IgD-negative memory B cell (primary cell): ENCODE measurements at regions not wholly inside any gene's neighbourhood (a gene's known extent, or its start where the extent isn't known, plus 50 kb on each side); places are given as distances from the start of the nearest gene placed in this dataset.
"Not testable (repeated sequence)": the region's sequence is repeated elsewhere in the genome, so short reads cannot be mapped to it uniquely, and the experiment has no call there.

Experiments used
- H3K27ac Mint-ChIP-seq, 3 donors: one replicate each; pipeline ENCODE4 v1.8.0; 2020 to 2022; ENCODE audit warnings: mild to moderate bottlenecking in 3 of 3, mixed read lengths in 3 of 3, moderate library complexity in 1 of 3
- H3K27me3 Mint-ChIP-seq: one replicate; pipeline ENCODE4 v1.8.0; 2021; ENCODE audit warnings: mixed read lengths
- H3K36me3 Mint-ChIP-seq: one replicate; pipeline ENCODE4 v1.8.0; 2020; ENCODE audit warnings: mild to moderate bottlenecking, mixed read lengths
- H3K4me1 Mint-ChIP-seq, 3 donors: one replicate each; pipeline ENCODE4 v1.8.0; 2020 to 2022; ENCODE audit warnings: mixed read lengths in 3 of 3, mild to moderate bottlenecking in 1 of 3
- H3K4me3 Mint-ChIP-seq, 4 donors: one replicate each; pipeline ENCODE4 v1.8.0; 2020 to 2022; ENCODE audit warnings: mild to moderate bottlenecking in 4 of 4, mixed read lengths in 4 of 4, moderate library complexity in 3 of 4
- H3K9me3 Mint-ChIP-seq, 3 donors: one replicate each; pipeline ENCODE4 v1.8.0; 2020 to 2021; ENCODE audit warnings: mixed read lengths in 3 of 3, mild to moderate bottlenecking in 1 of 3

- H3K36me3 Mint-ChIP-seq: no peaks in the 10 kb centered on the region
- H3K4me3 Mint-ChIP-seq: no peak overlapping the region
- H3K4me1 Mint-ChIP-seq: no peaks in the 10 kb centered on the region
- no peak overlapping the region for H3K27ac Mint-ChIP-seq
- no peaks in the 10 kb centered on the region for H3K27me3 Mint-ChIP-seq
- peaks cover 0 to 4% (median 0%) of the 10 kb centered on the region in 3 donors for H3K9me3 Mint-ChIP-seq
Observed at GRCh38 chr6:77292564-77293546, 170.4 kb downstream of the HTR1B start.

- Mint-ChIP-seq H3K36me3 (no peaks in the 10 kb centered on the region), H3K27ac (no peak overlapping the region), H3K4me3 (no peak overlapping the region), H3K27me3 (no peaks in the 10 kb centered on the region), H3K9me3 (peaks cover 0 to 6% (median 3%) of the 10 kb centered on the region in 3 donors), H3K4me1 (no peaks in the 10 kb centered on the region)
Observed at GRCh38 chr6:77290798-77291197, 172.5 kb downstream of the HTR1B start.

- H3K4me1 Mint-ChIP-seq: no peaks in the 10 kb centered on the region
- H3K4me3 Mint-ChIP-seq: no peak overlapping the region
- H3K27ac Mint-ChIP-seq: no peak overlapping the region
- H3K27me3 Mint-ChIP-seq: no peaks in the 10 kb centered on the region
- H3K9me3 Mint-ChIP-seq: peaks cover 0 to 6% (median 2%) of the 10 kb centered on the region in 3 donors
- H3K36me3 Mint-ChIP-seq: no peaks in the 10 kb centered on the region
Observed at GRCh38 chr6:77286541-77286940, 176.8 kb downstream of the HTR1B start.

GRCh38 chr6:77273929-77274328 is 189.4 kb downstream of the HTR1B start:
- Mint-ChIP-seq H3K9me3 (peaks cover 0 to 3% (median 0%) of the 10 kb centered on the region in 3 donors), H3K36me3 (no peaks in the 10 kb centered on the region), H3K27me3 (no peaks in the 10 kb centered on the region), H3K4me3 (no peak overlapping the region), H3K27ac (no peak overlapping the region), H3K4me1 (no peaks in the 10 kb centered on the region)

GRCh38 chr6:77264970-77265369 is 198.3 kb downstream of the HTR1B start:
- Mint-ChIP-seq H3K4me3 (no peak overlapping the region), H3K27ac (no peak overlapping the region)

GRCh38 chr6:77263003-77263402 is 200.3 kb downstream of the HTR1B start:
- no peaks in the 10 kb centered on the region for H3K27me3 Mint-ChIP-seq
- H3K36me3 Mint-ChIP-seq: no peaks in the 10 kb centered on the region
- no peak overlapping the region for H3K4me3 Mint-ChIP-seq
- peak overlapping the region in 1 of 3 donors; percentile 69 for H3K27ac Mint-ChIP-seq
- peaks cover 2 to 17% (median 3%) of the 10 kb centered on the region in 3 donors for H3K9me3 Mint-ChIP-seq
- no peaks in the 10 kb centered on the region for H3K4me1 Mint-ChIP-seq

More at GRCh38 chr6:77264970-77265369, 198.3 kb downstream of the HTR1B start:
- Mint-ChIP-seq H3K4me1 (no peaks in the 10 kb centered on the region), H3K36me3 (no peaks in the 10 kb centered on the region), H3K27me3 (no peaks in the 10 kb centered on the region), H3K9me3 (peaks cover 0 to 17% (median 3%) of the 10 kb centered on the region in 3 donors)

- not testable (repeated sequence) for H3K36me3 Mint-ChIP-seq, H3K4me1 Mint-ChIP-seq, H3K4me3 Mint-ChIP-seq, H3K27me3 Mint-ChIP-seq, H3K9me3 Mint-ChIP-seq, H3K27ac Mint-ChIP-seq
Observed at GRCh38 chr6:77251801-77252200, 211.5 kb downstream of the HTR1B start.

GRCh38 chr6:77249560-77249959 is 213.7 kb downstream of the HTR1B start:
- Mint-ChIP-seq H3K4me1 (no peaks in the 10 kb centered on the region), H3K4me3 (no peak overlapping the region), H3K9me3 (peaks cover 0 to 6% (median 2%) of the 10 kb centered on the region in 3 donors)

GRCh38 chr6:77245026-77245425 is 218.3 kb downstream of the HTR1B start:
- no peaks in the 10 kb centered on the region for H3K4me1 Mint-ChIP-seq
- peaks cover 3 to 8% (median 4%) of the 10 kb centered on the region in 3 donors for H3K9me3 Mint-ChIP-seq
- H3K4me3 Mint-ChIP-seq: no peak overlapping the region
- no peak overlapping the region for H3K27ac Mint-ChIP-seq
- no peaks in the 10 kb centered on the region for H3K27me3 Mint-ChIP-seq
- no peaks in the 10 kb centered on the region for H3K36me3 Mint-ChIP-seq

More at GRCh38 chr6:77249560-77249959, 213.7 kb downstream of the HTR1B start:
- Mint-ChIP-seq H3K27ac (no peak overlapping the region), H3K36me3 (no peaks in the 10 kb centered on the region), H3K27me3 (no peaks in the 10 kb centered on the region)

GRCh38 chr6:77231438-77232305 is 231.6 kb downstream of the HTR1B start:
- Mint-ChIP-seq H3K4me1 (no peaks in the 10 kb centered on the region), H3K9me3 (peaks cover 0 to 5% (median 4%) of the 10 kb centered on the region in 3 donors), H3K4me3 (no peak overlapping the region), H3K27me3 (no peaks in the 10 kb centered on the region), H3K27ac (no peak overlapping the region), H3K36me3 (no peaks in the 10 kb centered on the region)

GRCh38 chr6:77228279-77228678 is 235.0 kb downstream of the HTR1B start:
- H3K27ac Mint-ChIP-seq: no peak overlapping the region
- H3K4me1 Mint-ChIP-seq: no peaks in the 10 kb centered on the region
- no peaks in the 10 kb centered on the region for H3K27me3 Mint-ChIP-seq
- H3K4me3 Mint-ChIP-seq: no peak overlapping the region
- H3K9me3 Mint-ChIP-seq: peaks cover 3 to 8% (median 6%) of the 10 kb centered on the region in 3 donors
- H3K36me3 Mint-ChIP-seq: no peaks in the 10 kb centered on the region

GRCh38 chr6:77217896-77218295 is 245.4 kb downstream of the HTR1B start:
- Mint-ChIP-seq H3K27ac (no peak overlapping the region), H3K27me3 (no peaks in the 10 kb centered on the region), H3K9me3 (peaks cover 0 to 9% (median 7%) of the 10 kb centered on the region in 3 donors), H3K36me3 (no peaks in the 10 kb centered on the region), H3K4me1 (no peaks in the 10 kb centered on the region), H3K4me3 (no peak overlapping the region)

- no peaks in the 10 kb centered on the region for H3K27me3 Mint-ChIP-seq
- H3K4me3 Mint-ChIP-seq: no peak overlapping the region
- peaks cover 0 to 12% (median 5%) of the 10 kb centered on the region in 3 donors for H3K9me3 Mint-ChIP-seq
- H3K36me3 Mint-ChIP-seq: no peaks in the 10 kb centered on the region
- H3K4me1 Mint-ChIP-seq: no peaks in the 10 kb centered on the region
- H3K27ac Mint-ChIP-seq: no peak overlapping the region
Observed at GRCh38 chr6:77205936-77206335, 257.4 kb downstream of the HTR1B start.

- no peaks in the 10 kb centered on the region for H3K4me1 Mint-ChIP-seq
- H3K27me3 Mint-ChIP-seq: no peaks in the 10 kb centered on the region
- no peaks in the 10 kb centered on the region for H3K36me3 Mint-ChIP-seq
- H3K4me3 Mint-ChIP-seq: no peak overlapping the region
- peaks cover 0 to 14% (median 5%) of the 10 kb centered on the region in 3 donors for H3K9me3 Mint-ChIP-seq
- H3K27ac Mint-ChIP-seq: no peak overlapping the region
Observed at GRCh38 chr6:77204555-77204954, 258.7 kb downstream of the HTR1B start.

GRCh38 chr6:77183447-77183846 is 279.8 kb downstream of the HTR1B start:
- H3K27me3 Mint-ChIP-seq: no peaks in the 10 kb centered on the region
- no peaks in the 10 kb centered on the region for H3K4me1 Mint-ChIP-seq
- no peak overlapping the region for H3K4me3 Mint-ChIP-seq
- no peaks in the 10 kb centered on the region for H3K36me3 Mint-ChIP-seq
- H3K9me3 Mint-ChIP-seq: peaks cover 0 to 8% (median 5%) of the 10 kb centered on the region in 3 donors
- no peak overlapping the region for H3K27ac Mint-ChIP-seq
